KMS-11 (cell line): ENCODE measurements at regions not wholly inside any gene's neighbourhood (a gene's known extent, or its start where the extent isn't known, plus 50 kb on each side); places are given as distances from the start of the nearest gene placed in this dataset.

ENCODE experiments used
- H2AFZ ChIP-seq: fragments of 200-600 bp; sonication (generic); 2 replicates; pipeline ENCODE4 v1.6.1; 2016; ENCODE audit warnings: antibody characterized with exemption, mixed run types, low read depth
- H3K27ac ChIP-seq: fragments of 200-600 bp; sonication (generic); 2 replicates; pipeline ENCODE4 v1.6.1; 2016; ENCODE audit warnings: mild to moderate bottlenecking, mixed run types
- H3K27me3 ChIP-seq: fragments of 200-600 bp; sonication (generic); 2 replicates; pipeline ENCODE4 v1.6.1; 2017; ENCODE audit warnings: mild to moderate bottlenecking, low read depth, mixed run types, moderate library complexity; ENCODE audit not compliant: insufficient read depth
- H3K36me3 ChIP-seq: fragments of 200-600 bp; sonication (generic); 2 replicates; pipeline ENCODE4 v1.6.1; 2017; ENCODE audit warnings: mild to moderate bottlenecking, mixed run types; ENCODE audit not compliant: insufficient read depth
- H3K4me1 ChIP-seq: fragments of 200-600 bp; sonication (generic); 2 replicates; pipeline ENCODE4 v1.6.1; 2016; ENCODE audit warnings: mild to moderate bottlenecking, low read depth, mixed run types; ENCODE audit not compliant: poor library complexity, severe bottlenecking
- H3K4me2 ChIP-seq: fragments of 200-600 bp; sonication (generic); 2 replicates; pipeline ENCODE4 v1.7.0; 2016; ENCODE audit warnings: mild to moderate bottlenecking, mixed run types
- H3K4me3 ChIP-seq: fragments of 200-600 bp; sonication (generic); IDR thresholded peaks from 2 replicates; pipeline ENCODE4 v1.6.1; 2017; ENCODE audit warnings: low read depth, low read length, mixed read lengths; ENCODE audit not compliant: insufficient read depth
- H3K79me2 ChIP-seq: fragments of 200-600 bp; sonication (generic); 2 replicates; pipeline ENCODE4 v1.6.1; 2016; ENCODE audit warnings: low read depth, mixed run types; ENCODE audit not compliant: insufficient read depth
- H3K9ac ChIP-seq: fragments of 200-600 bp; sonication (generic); 2 replicates; pipeline ENCODE4 v1.6.1; 2016; ENCODE audit warnings: mild to moderate bottlenecking, mixed run types
- H4K20me1 ChIP-seq: fragments of 200-600 bp; sonication (generic); 2 replicates; pipeline ENCODE4 v1.6.1; 2016; ENCODE audit warnings: mild to moderate bottlenecking, mixed run types; ENCODE audit not compliant: insufficient read depth
- TF ChIP-seq, protein P1 (sequence below): fragments of 200-600 bp; sonication (generic); conservative IDR thresholded peaks from 2 replicates; pipeline ENCODE4 v1.6.1; 2017; ENCODE audit warnings: low read depth, mild to moderate bottlenecking, antibody characterized with exemption, low read length, moderate library complexity, mixed read lengths

DNA sequence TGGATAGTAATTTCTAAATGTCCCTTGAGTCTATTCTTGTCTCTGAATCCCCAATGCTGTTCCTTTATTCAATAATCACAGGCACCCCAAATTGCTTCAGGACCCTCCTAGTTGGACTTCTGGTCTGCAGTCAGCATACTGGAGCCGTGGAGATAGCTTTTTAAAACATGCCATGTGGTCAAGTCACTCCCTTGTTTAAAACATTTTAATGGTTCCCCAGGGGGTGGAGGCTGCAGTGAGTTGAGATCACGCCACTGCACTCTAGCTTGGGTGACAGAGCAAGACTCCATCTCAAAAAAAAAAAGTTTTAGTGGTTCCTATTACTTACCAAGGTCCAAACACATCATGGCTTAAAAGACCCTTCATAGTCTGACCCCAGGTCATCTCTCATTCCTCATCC lies 220.3 kb downstream of the ADAMTS15 start:
- TF ChIP-seq, protein P1, sequence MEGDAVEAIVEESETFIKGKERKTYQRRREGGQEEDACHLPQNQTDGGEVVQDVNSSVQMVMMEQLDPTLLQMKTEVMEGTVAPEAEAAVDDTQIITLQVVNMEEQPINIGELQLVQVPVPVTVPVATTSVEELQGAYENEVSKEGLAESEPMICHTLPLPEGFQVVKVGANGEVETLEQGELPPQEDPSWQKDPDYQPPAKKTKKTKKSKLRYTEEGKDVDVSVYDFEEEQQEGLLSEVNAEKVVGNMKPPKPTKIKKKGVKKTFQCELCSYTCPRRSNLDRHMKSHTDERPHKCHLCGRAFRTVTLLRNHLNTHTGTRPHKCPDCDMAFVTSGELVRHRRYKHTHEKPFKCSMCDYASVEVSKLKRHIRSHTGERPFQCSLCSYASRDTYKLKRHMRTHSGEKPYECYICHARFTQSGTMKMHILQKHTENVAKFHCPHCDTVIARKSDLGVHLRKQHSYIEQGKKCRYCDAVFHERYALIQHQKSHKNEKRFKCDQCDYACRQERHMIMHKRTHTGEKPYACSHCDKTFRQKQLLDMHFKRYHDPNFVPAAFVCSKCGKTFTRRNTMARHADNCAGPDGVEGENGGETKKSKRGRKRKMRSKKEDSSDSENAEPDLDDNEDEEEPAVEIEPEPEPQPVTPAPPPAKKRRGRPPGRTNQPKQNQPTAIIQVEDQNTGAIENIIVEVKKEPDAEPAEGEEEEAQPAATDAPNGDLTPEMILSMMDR, result no peak
- Histone ChIP-seq H3K27ac (no peak overlapping the region), H3K27me3 (no peaks in the 10 kb centered on the region), H3K36me3 (no peaks in the 10 kb centered on the region), H3K79me2 (no peaks in the 10 kb centered on the region), H3K4me3 (no peak overlapping the region), H3K4me1 (no peaks in the 10 kb centered on the region), H4K20me1 (no peaks in the 10 kb centered on the region), H3K9ac (no peak overlapping the region), H3K4me2 (no peak overlapping the region), H2AFZ (no peak overlapping the region)

DNA sequence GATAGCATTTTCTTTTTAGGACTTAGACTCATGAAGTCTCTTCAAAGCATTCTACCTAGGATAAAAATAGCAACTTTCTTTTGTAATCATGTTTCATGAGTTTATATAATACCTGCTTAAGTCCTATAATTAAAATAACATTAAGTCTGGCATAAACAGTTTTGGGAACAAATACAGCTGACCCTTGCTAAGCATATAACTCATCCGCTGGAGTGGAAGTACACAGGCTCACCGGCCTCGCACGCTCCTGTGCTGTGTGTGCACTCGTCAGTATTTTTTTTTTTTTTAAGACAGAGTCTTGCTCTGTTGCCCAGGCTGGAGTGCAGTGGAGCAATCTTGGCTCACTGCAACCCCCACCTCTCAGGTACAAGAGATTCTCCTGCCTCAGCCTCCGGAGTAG lies 221.8 kb downstream of the ADAMTS15 start:
- Histone ChIP-seq H4K20me1 (no peaks in the 10 kb centered on the region), H2AFZ (no peak overlapping the region), H3K27me3 (no peaks in the 10 kb centered on the region), H3K36me3 (no peaks in the 10 kb centered on the region), H3K4me1 (no peaks in the 10 kb centered on the region), H3K9ac (no peak overlapping the region), H3K79me2 (no peaks in the 10 kb centered on the region), H3K27ac (no peak overlapping the region), H3K4me3 (no peak overlapping the region), H3K4me2 (no peak overlapping the region)
- TF ChIP-seq, protein P1, result no peak

DNA sequence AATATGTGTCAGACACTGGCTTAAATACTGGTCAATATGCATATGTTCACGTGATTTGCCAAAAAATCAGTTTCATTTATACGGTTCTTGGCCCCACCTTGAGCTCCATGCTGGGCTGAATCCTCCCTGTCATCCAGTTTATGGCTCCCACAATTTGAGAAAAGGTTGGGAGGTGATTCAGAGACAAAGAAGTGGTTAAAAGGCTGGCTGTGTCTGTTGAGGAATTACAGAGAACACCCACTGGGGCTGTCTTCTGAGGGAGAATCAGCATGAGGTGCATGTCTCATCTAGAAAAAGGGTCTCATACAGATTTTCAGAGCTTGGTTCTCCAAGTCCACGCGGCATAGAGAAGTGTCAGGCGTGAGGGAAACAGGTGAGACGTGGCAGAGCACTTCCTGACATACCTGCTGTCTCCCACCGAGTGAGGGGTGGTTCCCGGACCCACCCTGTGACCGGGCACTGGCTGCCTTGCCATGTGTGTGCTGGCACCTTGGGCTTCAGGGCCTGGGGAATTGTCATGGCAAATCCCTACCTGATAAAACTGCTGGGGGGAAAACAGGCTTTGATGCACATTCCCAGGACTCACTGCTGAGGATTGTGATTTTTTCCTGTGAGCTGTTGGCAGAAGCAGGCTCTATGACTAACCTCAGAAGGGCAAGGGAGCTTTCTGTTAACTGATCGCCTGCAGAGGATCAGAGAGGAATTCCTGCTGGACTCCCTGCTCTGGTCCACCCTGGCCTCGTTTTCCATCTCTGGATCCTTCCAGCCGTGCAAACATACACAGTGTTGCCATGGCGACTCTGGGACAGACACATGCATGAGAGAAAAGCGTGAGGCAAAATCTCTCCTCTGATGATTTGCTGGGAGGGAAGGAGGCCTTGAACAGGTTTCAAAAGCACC lies 223.6 kb downstream of the ADAMTS15 start:
- H3K4me2 ChIP-seq, result no peak overlapping the region
- TF ChIP-seq, protein P1, result no peak
- H3K27ac ChIP-seq, result no peak overlapping the region
- no peaks in the 10 kb centered on the region for H3K79me2 ChIP-seq
- no peak overlapping the region for H2AFZ ChIP-seq
- H3K4me1 ChIP-seq, result no peaks in the 10 kb centered on the region
- H4K20me1 ChIP-seq, result no peaks in the 10 kb centered on the region
- no peaks in the 10 kb centered on the region for H3K36me3 ChIP-seq
- no peaks in the 10 kb centered on the region for H3K27me3 ChIP-seq
- no peak overlapping the region for H3K4me3 ChIP-seq
- no peak overlapping the region for H3K9ac ChIP-seq

DNA sequence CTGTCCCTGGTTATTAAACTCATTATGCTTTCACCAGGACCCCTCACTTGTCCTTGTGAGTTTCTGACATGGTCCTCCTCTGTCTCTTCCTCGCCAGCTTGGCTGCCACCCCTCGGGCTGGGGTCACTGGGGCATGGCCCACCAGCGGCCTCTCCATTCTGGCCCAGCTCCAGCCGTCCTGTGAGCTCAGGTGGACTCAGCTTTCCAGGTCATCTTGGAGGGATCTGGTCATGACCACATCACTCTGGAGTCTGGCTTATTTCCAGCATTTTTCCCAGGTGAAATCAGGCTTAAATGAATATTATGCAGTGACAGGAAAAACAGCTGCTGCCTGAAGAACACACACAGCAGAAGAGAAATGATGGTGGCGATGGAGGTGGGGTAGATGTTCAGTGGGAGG lies 224.5 kb downstream of the ADAMTS15 start:
- no peak overlapping the region for H3K4me2 ChIP-seq
- no peaks in the 10 kb centered on the region for H3K27me3 ChIP-seq
- H3K4me1 ChIP-seq, result no peaks in the 10 kb centered on the region
- H2AFZ ChIP-seq, result no peak overlapping the region
- H3K36me3 ChIP-seq, result no peaks in the 10 kb centered on the region
- no peaks in the 10 kb centered on the region for H3K79me2 ChIP-seq
- H3K27ac ChIP-seq, result no peak overlapping the region
- H3K4me3 ChIP-seq, result no peak overlapping the region
- no peak overlapping the region for H3K9ac ChIP-seq
- H4K20me1 ChIP-seq, result no peaks in the 10 kb centered on the region
- TF ChIP-seq, protein P1, result no peak
